ENCODE measurements at regions not wholly inside any gene's neighbourhood (a gene's known extent, or its start where the extent isn't known, plus 50 kb on each side); places are given as distances from the start of the nearest gene placed in this dataset.

DNA sequence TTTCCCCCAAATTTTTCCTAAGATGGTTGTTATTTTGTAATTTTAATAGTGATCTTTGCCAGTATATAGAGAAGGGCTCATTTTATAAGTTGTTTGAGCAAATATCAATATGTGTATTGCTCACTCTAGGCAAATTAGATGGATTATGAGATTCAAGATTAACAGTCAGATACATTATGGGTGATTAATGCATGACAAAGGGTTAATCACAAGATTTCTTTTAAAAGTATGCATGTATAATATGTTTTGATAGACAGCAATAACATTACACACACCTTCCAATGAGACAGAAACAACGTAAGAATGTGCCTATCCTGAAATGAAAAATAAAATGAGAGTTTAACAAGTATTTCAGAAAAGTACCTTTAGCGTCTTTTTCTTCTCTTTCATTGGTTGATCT, 547.6 kb upstream of the AGTR1 start:
- TF ChIP-seq, protein P1, sequence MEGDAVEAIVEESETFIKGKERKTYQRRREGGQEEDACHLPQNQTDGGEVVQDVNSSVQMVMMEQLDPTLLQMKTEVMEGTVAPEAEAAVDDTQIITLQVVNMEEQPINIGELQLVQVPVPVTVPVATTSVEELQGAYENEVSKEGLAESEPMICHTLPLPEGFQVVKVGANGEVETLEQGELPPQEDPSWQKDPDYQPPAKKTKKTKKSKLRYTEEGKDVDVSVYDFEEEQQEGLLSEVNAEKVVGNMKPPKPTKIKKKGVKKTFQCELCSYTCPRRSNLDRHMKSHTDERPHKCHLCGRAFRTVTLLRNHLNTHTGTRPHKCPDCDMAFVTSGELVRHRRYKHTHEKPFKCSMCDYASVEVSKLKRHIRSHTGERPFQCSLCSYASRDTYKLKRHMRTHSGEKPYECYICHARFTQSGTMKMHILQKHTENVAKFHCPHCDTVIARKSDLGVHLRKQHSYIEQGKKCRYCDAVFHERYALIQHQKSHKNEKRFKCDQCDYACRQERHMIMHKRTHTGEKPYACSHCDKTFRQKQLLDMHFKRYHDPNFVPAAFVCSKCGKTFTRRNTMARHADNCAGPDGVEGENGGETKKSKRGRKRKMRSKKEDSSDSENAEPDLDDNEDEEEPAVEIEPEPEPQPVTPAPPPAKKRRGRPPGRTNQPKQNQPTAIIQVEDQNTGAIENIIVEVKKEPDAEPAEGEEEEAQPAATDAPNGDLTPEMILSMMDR (IDR thresholded peaks at IDR 0.05) = no peak
- no peak for TF ChIP-seq POLR2A (IDR thresholded peaks at IDR 0.05)
